RWPE2 (cell line): ENCODE measurements at regions not wholly inside any gene's neighbourhood (a gene's known extent, or its start where the extent isn't known, plus 50 kb on each side); places are given as distances from the start of the nearest gene placed in this dataset.

ENCODE experiments used
- ATAC-seq: fragments of 200-7000 bp; cut with Tn5 transposase; 3 replicates; pipeline ENCODE4 v1.9.1; 2021; ENCODE audit warnings: low read depth
- DNase-seq: peaks from one replicate; pipeline ENCODE4 v3.0.0-alpha.2; 2020; ENCODE audit warnings: low spot score
- H3K27ac ChIP-seq: fragments of 450-650 bp; 2 replicates; pipeline ENCODE4 v1.5.1; 2017; ENCODE audit warnings: mild to moderate bottlenecking; ENCODE audit not compliant: poor library complexity, severe bottlenecking
- H3K27me3 ChIP-seq: fragments of 250-450 bp; sonication (Bioruptor Pico); 2 replicates; pipeline ENCODE4 v1.5.1; 2021; ENCODE audit warnings: mild to moderate bottlenecking, moderate library complexity; ENCODE audit not compliant: insufficient read depth, poor library complexity, severe bottlenecking
- H3K36me3 ChIP-seq: fragments of 250-450 bp; sonication (Bioruptor Pico); 2 replicates; pipeline ENCODE4 v1.5.1; 2020; ENCODE audit warnings: low read depth, mild to moderate bottlenecking, moderate library complexity
- H3K4me1 ChIP-seq: fragments of 250-450 bp; sonication (Bioruptor Pico); 2 replicates; pipeline ENCODE4 v1.5.1; 2021; ENCODE audit warnings: mild to moderate bottlenecking, moderate library complexity; ENCODE audit not compliant: insufficient read depth, poor library complexity, severe bottlenecking
- H3K4me3 ChIP-seq: fragments of 250-450 bp; sonication (Bioruptor Pico); 2 replicates; pipeline ENCODE4 v1.5.1; 2021; ENCODE audit warnings: mild to moderate bottlenecking, moderate library complexity; ENCODE audit not compliant: severe bottlenecking
- H3K9me3 ChIP-seq: fragments of 250-450 bp; sonication (Bioruptor Pico); 2 replicates; pipeline ENCODE4 v1.5.1; 2021; ENCODE audit warnings: mild to moderate bottlenecking, moderate library complexity; ENCODE audit not compliant: severe bottlenecking
- TF ChIP-seq, protein P1 (sequence below): fragments of 450-650 bp; IDR thresholded peaks from one replicate; pipeline ENCODE4 v1.5.1; 2017; ENCODE audit warnings: mild to moderate bottlenecking, moderate library complexity; ENCODE audit not compliant: poor library complexity, severe bottlenecking

GRCh38 chr18:38445804-38446145 is 880.2 kb upstream of the CELF4 start:
- Histone ChIP-seq H3K27me3 (no peaks in the 10 kb centered on the region), H3K9me3 (no peaks in the 10 kb centered on the region), H3K27ac (no peak overlapping the region), H3K36me3 (no peaks in the 10 kb centered on the region), H3K4me1 (no peaks in the 10 kb centered on the region), H3K4me3 (no peak overlapping the region)
- DNase-seq, result no peak
- ATAC-seq, result no peak
- TF ChIP-seq, protein P1, sequence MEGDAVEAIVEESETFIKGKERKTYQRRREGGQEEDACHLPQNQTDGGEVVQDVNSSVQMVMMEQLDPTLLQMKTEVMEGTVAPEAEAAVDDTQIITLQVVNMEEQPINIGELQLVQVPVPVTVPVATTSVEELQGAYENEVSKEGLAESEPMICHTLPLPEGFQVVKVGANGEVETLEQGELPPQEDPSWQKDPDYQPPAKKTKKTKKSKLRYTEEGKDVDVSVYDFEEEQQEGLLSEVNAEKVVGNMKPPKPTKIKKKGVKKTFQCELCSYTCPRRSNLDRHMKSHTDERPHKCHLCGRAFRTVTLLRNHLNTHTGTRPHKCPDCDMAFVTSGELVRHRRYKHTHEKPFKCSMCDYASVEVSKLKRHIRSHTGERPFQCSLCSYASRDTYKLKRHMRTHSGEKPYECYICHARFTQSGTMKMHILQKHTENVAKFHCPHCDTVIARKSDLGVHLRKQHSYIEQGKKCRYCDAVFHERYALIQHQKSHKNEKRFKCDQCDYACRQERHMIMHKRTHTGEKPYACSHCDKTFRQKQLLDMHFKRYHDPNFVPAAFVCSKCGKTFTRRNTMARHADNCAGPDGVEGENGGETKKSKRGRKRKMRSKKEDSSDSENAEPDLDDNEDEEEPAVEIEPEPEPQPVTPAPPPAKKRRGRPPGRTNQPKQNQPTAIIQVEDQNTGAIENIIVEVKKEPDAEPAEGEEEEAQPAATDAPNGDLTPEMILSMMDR, result no peak

DNA sequence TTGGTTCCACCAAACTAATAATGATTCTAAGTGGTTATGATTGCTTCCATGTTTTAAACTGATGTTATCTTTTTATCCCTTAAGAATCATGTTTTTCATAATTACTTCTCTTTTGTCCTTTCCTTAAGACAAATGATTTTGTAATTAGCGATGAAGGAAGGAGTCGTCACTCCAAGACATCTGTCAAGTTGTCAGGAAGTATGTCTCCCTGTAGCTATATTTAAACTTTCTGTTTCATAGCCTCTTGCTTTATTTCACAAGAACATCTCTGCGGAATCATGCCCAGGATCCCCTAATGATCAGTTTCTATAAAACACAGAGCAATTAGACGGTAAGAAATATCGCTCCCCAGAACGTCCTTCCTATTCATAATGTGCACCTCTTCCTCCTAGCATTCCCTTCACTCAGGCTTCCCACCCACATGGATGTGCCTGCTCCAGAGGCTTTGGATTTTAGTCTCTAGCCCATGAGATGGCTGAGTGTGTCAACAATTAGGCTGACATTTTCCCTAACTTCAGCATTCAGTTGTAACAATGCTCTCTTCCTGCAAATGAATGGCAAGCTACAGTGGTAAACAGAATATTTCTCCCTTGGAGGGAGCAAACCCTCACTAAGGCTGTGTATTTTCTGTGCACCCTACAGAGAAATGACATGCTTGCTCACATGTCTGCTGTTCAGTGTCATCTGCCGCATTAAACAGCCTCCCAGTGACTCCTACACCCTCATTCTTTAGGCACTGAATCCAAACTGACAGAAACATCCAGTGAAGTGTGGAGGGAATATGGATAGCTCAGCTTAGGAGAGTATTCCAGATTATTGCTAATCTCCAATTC is 879.6 kb upstream of the CELF4 start:
- Histone ChIP-seq H3K4me1 (no peaks in the 10 kb centered on the region), H3K27ac (no peak overlapping the region), H3K9me3 (no peaks in the 10 kb centered on the region), H3K27me3 (no peaks in the 10 kb centered on the region), H3K4me3 (no peak overlapping the region), H3K36me3 (no peaks in the 10 kb centered on the region)
- no peak for DNase-seq
- TF ChIP-seq, protein P1, result no peak
- ATAC-seq, result no peak

- Histone ChIP-seq H3K4me3 (no peak overlapping the region), H3K9me3 (no peaks in the 10 kb centered on the region), H3K36me3 (no peaks in the 10 kb centered on the region), H3K4me1 (no peaks in the 10 kb centered on the region), H3K27me3 (no peaks in the 10 kb centered on the region), H3K27ac (no peak overlapping the region)
- TF ChIP-seq, protein P1, result no peak
- ATAC-seq, result no peak
- DNase-seq, result no peak
Observed at GRCh38 chr18:38427736-38428135, 862.1 kb upstream of the CELF4 start.

DNA sequence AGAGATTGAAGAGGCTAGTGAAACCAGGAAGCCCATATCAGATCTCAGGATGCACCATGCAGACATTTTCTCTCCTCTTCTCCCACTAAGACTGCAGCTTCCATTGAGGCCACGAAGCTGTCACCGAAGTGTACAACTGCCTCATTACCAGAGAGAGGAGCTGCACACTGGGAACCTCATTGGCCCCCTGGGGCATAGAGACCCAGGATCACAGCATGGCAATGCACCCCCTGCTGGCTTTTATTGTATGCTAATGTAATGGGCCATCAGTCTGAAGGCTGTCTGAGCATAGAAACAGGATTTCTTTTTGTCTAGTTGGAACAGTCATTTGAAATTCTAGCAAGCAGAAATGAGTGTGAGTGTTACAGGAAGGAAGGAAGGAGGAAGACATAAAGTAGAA is 861.6 kb upstream of the CELF4 start:
- DNase-seq (no peak), ATAC-seq (no peak)
- TF ChIP-seq, protein P1, result no peak
- Histone ChIP-seq H3K27ac (no peak overlapping the region), H3K27me3 (no peaks in the 10 kb centered on the region), H3K9me3 (no peaks in the 10 kb centered on the region), H3K4me1 (no peaks in the 10 kb centered on the region), H3K4me3 (no peak overlapping the region), H3K36me3 (no peaks in the 10 kb centered on the region)
